PC-9 (cell line): ENCODE measurements at regions not wholly inside any gene's neighbourhood (a gene's known extent, or its start where the extent isn't known, plus 50 kb on each side); places are given as distances from the start of the nearest gene placed in this dataset.

ENCODE experiments used
- EZH2 ChIP-seq: fragments of 200-600 bp; sonication (generic); IDR thresholded peaks from 2 replicates; pipeline ENCODE4 v1.8.0; 2017; ENCODE audit warnings: antibody characterized with exemption, low read depth
- TF ChIP-seq, protein P1 (sequence below): fragments of 200-600 bp; sonication (generic); conservative IDR thresholded peaks from 2 replicates; pipeline ENCODE4 v1.6.1; 2017; ENCODE audit warnings: mixed run types, antibody characterized with exemption, mild to moderate bottlenecking, moderate library complexity

DNA sequence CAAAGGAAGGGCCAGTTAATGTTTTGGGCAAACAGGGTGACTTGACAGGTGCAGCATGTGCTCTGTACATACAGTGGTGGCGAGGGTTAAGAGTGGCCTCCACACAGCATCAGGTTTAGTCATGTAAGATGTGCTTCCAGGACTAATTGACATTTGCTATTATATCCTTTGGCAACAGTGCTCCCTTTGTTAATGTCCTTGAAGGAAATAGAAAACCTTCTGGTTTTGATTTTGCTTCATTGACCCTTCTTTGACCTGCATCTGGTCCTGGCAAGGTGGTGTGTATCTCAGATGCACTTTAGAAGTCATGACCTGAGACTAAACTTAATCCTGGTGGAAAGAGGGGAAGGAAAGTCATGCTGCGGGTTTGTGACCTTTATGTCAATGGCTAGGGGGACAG, 440.0 kb downstream of the ENC1 start:
- no peak for TF ChIP-seq EZH2
- TF ChIP-seq, protein P1, sequence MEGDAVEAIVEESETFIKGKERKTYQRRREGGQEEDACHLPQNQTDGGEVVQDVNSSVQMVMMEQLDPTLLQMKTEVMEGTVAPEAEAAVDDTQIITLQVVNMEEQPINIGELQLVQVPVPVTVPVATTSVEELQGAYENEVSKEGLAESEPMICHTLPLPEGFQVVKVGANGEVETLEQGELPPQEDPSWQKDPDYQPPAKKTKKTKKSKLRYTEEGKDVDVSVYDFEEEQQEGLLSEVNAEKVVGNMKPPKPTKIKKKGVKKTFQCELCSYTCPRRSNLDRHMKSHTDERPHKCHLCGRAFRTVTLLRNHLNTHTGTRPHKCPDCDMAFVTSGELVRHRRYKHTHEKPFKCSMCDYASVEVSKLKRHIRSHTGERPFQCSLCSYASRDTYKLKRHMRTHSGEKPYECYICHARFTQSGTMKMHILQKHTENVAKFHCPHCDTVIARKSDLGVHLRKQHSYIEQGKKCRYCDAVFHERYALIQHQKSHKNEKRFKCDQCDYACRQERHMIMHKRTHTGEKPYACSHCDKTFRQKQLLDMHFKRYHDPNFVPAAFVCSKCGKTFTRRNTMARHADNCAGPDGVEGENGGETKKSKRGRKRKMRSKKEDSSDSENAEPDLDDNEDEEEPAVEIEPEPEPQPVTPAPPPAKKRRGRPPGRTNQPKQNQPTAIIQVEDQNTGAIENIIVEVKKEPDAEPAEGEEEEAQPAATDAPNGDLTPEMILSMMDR: no peak
